ENCODE measurements at regions not wholly inside any gene's neighbourhood (a gene's known extent, or its start where the extent isn't known, plus 50 kb on each side); places are given as distances from the start of the nearest gene placed in this dataset.
A peak's percentile ranks its signal among the peaks of the same experiment; 100 is the strongest.

GRCh38 chr2:106339609-106340008, 128.6 kb downstream of the RGPD3 start:
- Histone ChIP-seq H4K8ac (ENCODE audit: low read depth, low read length) (no peak overlapping the region), H2AFZ (ENCODE audit: low read length) (peak overlapping the region; percentile 15), H3K23ac (ENCODE audit: low read depth, low read length, poor library complexity) (no peak overlapping the region), H3K9ac (ENCODE audit: low read depth, low read length, poor library complexity) (no peak overlapping the region), H4K91ac (ENCODE audit: low read depth, low read length, poor library complexity) (no peak overlapping the region), H2BK15ac (ENCODE audit: low read length) (no peak overlapping the region), H3K18ac (ENCODE audit: low read length) (no peak overlapping the region), H3K4me1 (ENCODE audit: control insufficient read depth in 2 of 2, insufficient read depth in 1 of 2, low read depth in 1 of 2, low read length in 2 of 2) (no peaks in the 10 kb centered on the region), H3K27ac (replicated peaks; ENCODE audit: low read length) (no peak overlapping the region), H3K4me2 (ENCODE audit: insufficient read depth, low read length, poor library complexity, severe bottlenecking) (no peak overlapping the region), H3K14ac (ENCODE audit: low read length) (no peak overlapping the region), H3K9me3 (replicated peaks in 1 of 2; ENCODE audit: control insufficient read depth in 2 of 2, insufficient read depth in 1 of 2, low read depth in 1 of 2, low read length in 2 of 2) (peaks cover 0 to 5% of the 10 kb centered on the region in 2 donors), H2AK5ac (ENCODE audit: low read depth, low read length) (no peak overlapping the region), H2BK120ac (ENCODE audit: low read depth, low read length) (no peak overlapping the region), H3K4me3 (ENCODE audit: low read length in 2 of 2) (no peak overlapping the region), H3K4ac (ENCODE audit: low read length) (no peak overlapping the region), H3K79me1 (ENCODE audit: low read depth, low read length) (no peaks in the 10 kb centered on the region), H3K36me3 (replicated peaks in 1 of 2; ENCODE audit: control insufficient read depth in 2 of 2, insufficient read depth in 2 of 2, low read length in 2 of 2) (no peaks in the 10 kb centered on the region), H2BK12ac (ENCODE audit: low read length) (no peak overlapping the region), H3K27me3 (ENCODE audit: control insufficient read depth in 3 of 3, insufficient read depth in 3 of 3, low read depth in 1 of 3, low read length in 3 of 3) (no peaks in the 10 kb centered on the region), H2BK5ac (ENCODE audit: low read length) (no peak overlapping the region)
- WGBS, 2 donors (ENCODE audit: extremely low coverage in 2 of 2, insufficient read length in 2 of 2, insufficient replicate concordance in 1 of 2) = no CpG with 5 or more reads among the region's 3 CpGs
- DNase-seq (ENCODE audit: low spot score) = no peak

GRCh38 chr2:106339132-106339531, 129.1 kb downstream of the RGPD3 start:
- no peak for DNase-seq (ENCODE audit: low spot score)
- Histone ChIP-seq H3K27ac (replicated peaks; ENCODE audit: low read length) (no peak overlapping the region), H3K36me3 (replicated peaks in 1 of 2; ENCODE audit: control insufficient read depth in 2 of 2, insufficient read depth in 2 of 2, low read length in 2 of 2) (no peaks in the 10 kb centered on the region), H2BK15ac (ENCODE audit: low read length) (no peak overlapping the region), H3K4me3 (ENCODE audit: low read length in 2 of 2) (no peak overlapping the region), H3K18ac (ENCODE audit: low read length) (no peak overlapping the region), H4K8ac (ENCODE audit: low read depth, low read length) (no peak overlapping the region), H3K4ac (ENCODE audit: low read length) (no peak overlapping the region), H3K27me3 (ENCODE audit: control insufficient read depth in 3 of 3, insufficient read depth in 3 of 3, low read depth in 1 of 3, low read length in 3 of 3) (no peaks in the 10 kb centered on the region), H4K91ac (ENCODE audit: low read depth, low read length, poor library complexity) (no peak overlapping the region), H2BK120ac (ENCODE audit: low read depth, low read length) (no peak overlapping the region), H3K79me1 (ENCODE audit: low read depth, low read length) (no peaks in the 10 kb centered on the region), H3K14ac (ENCODE audit: low read length) (no peak overlapping the region), H3K23ac (ENCODE audit: low read depth, low read length, poor library complexity) (no peak overlapping the region), H2BK12ac (ENCODE audit: low read length) (no peak overlapping the region), H3K4me2 (ENCODE audit: insufficient read depth, low read length, poor library complexity, severe bottlenecking) (no peak overlapping the region), H3K9me3 (replicated peaks in 1 of 2; ENCODE audit: control insufficient read depth in 2 of 2, insufficient read depth in 1 of 2, low read depth in 1 of 2, low read length in 2 of 2) (peaks cover 0 to 5% of the 10 kb centered on the region in 2 donors), H3K9ac (ENCODE audit: low read depth, low read length, poor library complexity) (no peak overlapping the region), H2AFZ (ENCODE audit: low read length) (no peak overlapping the region), H3K4me1 (ENCODE audit: control insufficient read depth in 2 of 2, insufficient read depth in 1 of 2, low read depth in 1 of 2, low read length in 2 of 2) (no peaks in the 10 kb centered on the region), H2AK5ac (ENCODE audit: low read depth, low read length) (no peak overlapping the region), H2BK5ac (ENCODE audit: low read length) (no peak overlapping the region)
- whole genome bisulfite sequencing, 2 donors (ENCODE audit: extremely low coverage in 2 of 2, insufficient read length in 2 of 2, insufficient replicate concordance in 1 of 2) = no CpG with 5 or more reads among the region's 5 CpGs

GRCh38 chr2:106338043-106338442, 130.2 kb downstream of the RGPD3 start:
- no peak overlapping the region for H2BK5ac ChIP-seq (ENCODE audit: low read length)
- H3K4ac ChIP-seq (ENCODE audit: low read length) = no peak overlapping the region
- no peak overlapping the region for H3K4me2 ChIP-seq (ENCODE audit: insufficient read depth, low read length, poor library complexity, severe bottlenecking)
- no peak overlapping the region for H3K9ac ChIP-seq (ENCODE audit: low read depth, low read length, poor library complexity)
- H2BK120ac ChIP-seq (ENCODE audit: low read depth, low read length) = no peak overlapping the region
- H2AK5ac ChIP-seq (ENCODE audit: low read depth, low read length) = no peak overlapping the region
- no peak overlapping the region for H3K18ac ChIP-seq (ENCODE audit: low read length)
- no peak overlapping the region for H2BK12ac ChIP-seq (ENCODE audit: low read length)
- H3K14ac ChIP-seq (ENCODE audit: low read length) = no peak overlapping the region
- H4K91ac ChIP-seq (ENCODE audit: low read depth, low read length, poor library complexity) = no peak overlapping the region
- H3K36me3 ChIP-seq (replicated peaks in 1 of 2; ENCODE audit: control insufficient read depth in 2 of 2, insufficient read depth in 2 of 2, low read length in 2 of 2) = no peaks in the 10 kb centered on the region
- DNase-seq (ENCODE audit: low spot score) = no peak
- H3K9me3 ChIP-seq (replicated peaks in 1 of 2; ENCODE audit: control insufficient read depth in 2 of 2, insufficient read depth in 1 of 2, low read depth in 1 of 2, low read length in 2 of 2) = peaks cover 0 to 4% of the 10 kb centered on the region in 2 donors
- H2AFZ ChIP-seq (ENCODE audit: low read length) = no peak overlapping the region
- no peaks in the 10 kb centered on the region for H3K27me3 ChIP-seq (ENCODE audit: control insufficient read depth in 3 of 3, insufficient read depth in 3 of 3, low read depth in 1 of 3, low read length in 3 of 3)
- no peak overlapping the region for H3K4me3 ChIP-seq (ENCODE audit: low read length in 2 of 2)
- WGBS, 2 donors (ENCODE audit: extremely low coverage in 2 of 2, insufficient read length in 2 of 2, insufficient replicate concordance in 1 of 2) = no CpG with 5 or more reads among the region's 5 CpGs
- no peaks in the 10 kb centered on the region for H3K4me1 ChIP-seq (ENCODE audit: control insufficient read depth in 2 of 2, insufficient read depth in 1 of 2, low read depth in 1 of 2, low read length in 2 of 2)
- H2BK15ac ChIP-seq (ENCODE audit: low read length) = no peak overlapping the region
- H3K23ac ChIP-seq (ENCODE audit: low read depth, low read length, poor library complexity) = no peak overlapping the region
- no peak overlapping the region for H4K8ac ChIP-seq (ENCODE audit: low read depth, low read length)
- no peaks in the 10 kb centered on the region for H3K79me1 ChIP-seq (ENCODE audit: low read depth, low read length)
- H3K27ac ChIP-seq (replicated peaks; ENCODE audit: low read length) = no peak overlapping the region

- H3K4ac ChIP-seq (ENCODE audit: low read length) = no peak overlapping the region
- H3K36me3 ChIP-seq (replicated peaks in 1 of 2; ENCODE audit: control insufficient read depth in 2 of 2, insufficient read depth in 2 of 2, low read length in 2 of 2) = no peaks in the 10 kb centered on the region
- no peak overlapping the region for H3K23ac ChIP-seq (ENCODE audit: low read depth, low read length, poor library complexity)
These were observed 131.5 kb downstream of the RGPD3 start for GRCh38 chr2:106336737-106337136.

More at GRCh38 chr2:106336737-106337136, 131.5 kb downstream of the RGPD3 start:
- WGBS, 2 donors (ENCODE audit: extremely low coverage in 2 of 2, insufficient read length in 2 of 2, insufficient replicate concordance in 1 of 2) = no CpG with 5 or more reads among the region's 2 CpGs
- Histone ChIP-seq H3K4me3 (ENCODE audit: low read length in 2 of 2) (no peak overlapping the region), H3K79me1 (ENCODE audit: low read depth, low read length) (no peaks in the 10 kb centered on the region), H3K18ac (ENCODE audit: low read length) (no peak overlapping the region), H2BK15ac (ENCODE audit: low read length) (no peak overlapping the region), H3K27ac (replicated peaks; ENCODE audit: low read length) (no peak overlapping the region), H2BK5ac (ENCODE audit: low read length) (no peak overlapping the region), H4K8ac (ENCODE audit: low read depth, low read length) (no peak overlapping the region), H2AFZ (ENCODE audit: low read length) (no peak overlapping the region), H3K27me3 (ENCODE audit: control insufficient read depth in 3 of 3, insufficient read depth in 3 of 3, low read depth in 1 of 3, low read length in 3 of 3) (no peaks in the 10 kb centered on the region), H2BK12ac (ENCODE audit: low read length) (no peak overlapping the region), H3K9ac (ENCODE audit: low read depth, low read length, poor library complexity) (no peak overlapping the region), H3K4me2 (ENCODE audit: insufficient read depth, low read length, poor library complexity, severe bottlenecking) (no peak overlapping the region), H3K14ac (ENCODE audit: low read length) (no peak overlapping the region), H2BK120ac (ENCODE audit: low read depth, low read length) (no peak overlapping the region), H2AK5ac (ENCODE audit: low read depth, low read length) (no peak overlapping the region), H4K91ac (ENCODE audit: low read depth, low read length, poor library complexity) (no peak overlapping the region), H3K4me1 (ENCODE audit: control insufficient read depth in 2 of 2, insufficient read depth in 1 of 2, low read depth in 1 of 2, low read length in 2 of 2) (peaks cover 3 to 6% of the 10 kb centered on the region in 2 donors), H3K9me3 (replicated peaks in 1 of 2; ENCODE audit: control insufficient read depth in 2 of 2, insufficient read depth in 1 of 2, low read depth in 1 of 2, low read length in 2 of 2) (peaks cover 0 to 5% of the 10 kb centered on the region in 2 donors)
- no peak for DNase-seq (ENCODE audit: low spot score)
